ENCODE measurements at regions not wholly inside any gene's neighbourhood (a gene's known extent, or its start where the extent isn't known, plus 50 kb on each side); places are given as distances from the start of the nearest gene placed in this dataset.

GRCh38 chr6:133062077-133062476, 179.1 kb upstream of the EYA4 start:
- TF ChIP-seq CTCF (IDR thresholded peaks at IDR 0.05) (no peak), ZFX (IDR thresholded peaks at IDR 0.05; ENCODE audit: borderline replicate concordance) (no peak)

GRCh38 chr6:133062696-133063306, 178.4 kb upstream of the EYA4 start:
- no peak overlapping the region for H3K27ac ChIP-seq
- no peak for TF ChIP-seq ZFX (IDR thresholded peaks at IDR 0.05; ENCODE audit: borderline replicate concordance)

More at GRCh38 chr6:133062077-133062476, 179.1 kb upstream of the EYA4 start:
- H3K27ac ChIP-seq = no peak overlapping the region

- no peak overlapping the region for H3K27ac ChIP-seq
- no peak for TF ChIP-seq CTCF (IDR thresholded peaks at IDR 0.05)
- no peak for TF ChIP-seq ZFX (IDR thresholded peaks at IDR 0.05; ENCODE audit: borderline replicate concordance)
Observed at GRCh38 chr6:133067960-133068359, 173.2 kb upstream of the EYA4 start.

GRCh38 chr6:133070410-133071043, 170.6 kb upstream of the EYA4 start:
- no peak overlapping the region for H3K27ac ChIP-seq
- no peak for TF ChIP-seq CTCF (IDR thresholded peaks at IDR 0.05)
- no peak for TF ChIP-seq ZFX (IDR thresholded peaks at IDR 0.05; ENCODE audit: borderline replicate concordance)

- TF ChIP-seq ZFX (IDR thresholded peaks at IDR 0.05; ENCODE audit: borderline replicate concordance) = no peak
- TF ChIP-seq CTCF (IDR thresholded peaks at IDR 0.05) = no peak
- H3K27ac ChIP-seq = no peak overlapping the region
Observed at GRCh38 chr6:133079901-133080300, 161.3 kb upstream of the EYA4 start.

- no peak for TF ChIP-seq CTCF (IDR thresholded peaks at IDR 0.05)
- TF ChIP-seq ZFX (IDR thresholded peaks at IDR 0.05; ENCODE audit: borderline replicate concordance) = no peak
- no peak overlapping the region for H3K27ac ChIP-seq
Observed at GRCh38 chr6:133083248-133083967, 157.7 kb upstream of the EYA4 start.

GRCh38 chr6:133085471-133085870, 155.7 kb upstream of the EYA4 start:
- no peak for TF ChIP-seq ZFX (IDR thresholded peaks at IDR 0.05; ENCODE audit: borderline replicate concordance)
- no peak for TF ChIP-seq CTCF (IDR thresholded peaks at IDR 0.05)
- H3K27ac ChIP-seq = no peak overlapping the region

Measured in 22Rv1 (cell line).